Choroid plexus epithelial cell (primary cell): ENCODE measurements at regions not wholly inside any gene's neighbourhood (a gene's known extent, or its start where the extent isn't known, plus 50 kb on each side); places are given as distances from the start of the nearest gene placed in this dataset.

Source experiments
- DNase-seq: peaks from one replicate; pipeline ENCODE4 v3.0.0-alpha.2; 2010; ENCODE audit warnings: low read depth
- H3K4me3 ChIP-seq: 2 replicates; pipeline ENCODE4 v1.5.1; 2011; ENCODE audit warnings: low read depth, mild to moderate bottlenecking, control low read depth, low read length, moderate library complexity
- CTCF ChIP-seq: conservative IDR thresholded peaks from 2 replicates; pipeline ENCODE4 v1.5.1; 2011; ENCODE audit warnings: low read depth, mild to moderate bottlenecking, control low read depth, inconsistent platforms, low read length, moderate library complexity

GRCh38 chr6:33911488-33911887, 107.7 kb upstream of the MLN start:
- no peak overlapping the region for H3K4me3 ChIP-seq
- no peak for TF ChIP-seq CTCF
- DNase-seq = no peak

GRCh38 chr6:33910594-33910993, 106.8 kb upstream of the MLN start:
- DNase-seq = no peak

GRCh38 chr6:33909737-33910136, 105.9 kb upstream of the MLN start:
- no peak for TF ChIP-seq CTCF
- no peak for DNase-seq
- no peak overlapping the region for H3K4me3 ChIP-seq

More at GRCh38 chr6:33910594-33910993, 106.8 kb upstream of the MLN start:
- TF ChIP-seq CTCF = no peak
- no peak overlapping the region for H3K4me3 ChIP-seq

GRCh38 chr6:33908025-33908424, 104.2 kb upstream of the MLN start:
- no peak for DNase-seq
- no peak for TF ChIP-seq CTCF
- H3K4me3 ChIP-seq = no peak overlapping the region

- no peak for TF ChIP-seq CTCF
- DNase-seq = no peak
- no peak overlapping the region for H3K4me3 ChIP-seq
Measured at GRCh38 chr6:33907227-33907626, 103.4 kb upstream of the MLN start.

GRCh38 chr6:33906439-33906838, 102.6 kb upstream of the MLN start:
- no peak overlapping the region for H3K4me3 ChIP-seq
- TF ChIP-seq CTCF = no peak
- no peak for DNase-seq

GRCh38 chr6:33905071-33905609, 101.3 kb upstream of the MLN start:
- no peak overlapping the region for H3K4me3 ChIP-seq
- TF ChIP-seq CTCF = no peak
- DNase-seq = no peak
